OCI-LY7 (cell line): ENCODE measurements at regions not wholly inside any gene's neighbourhood (a gene's known extent, or its start where the extent isn't known, plus 50 kb on each side); places are given as distances from the start of the nearest gene placed in this dataset.

Source experiments
- BruUV-seq: library from RNA; stranded (reverse); fragments of 400-500 nt; replicated peaks from 2 replicates; lab custom pipeline; 2021; lab: Mats Ljungman, UMichigan
- CTCF ChIA-PET: fragments of 300-600 bp; sonication (Branson Sonifier 250); formaldehyde crosslinking; loops from one replicate; lab custom pipeline; 2022; ENCODE audit warnings: antibody characterized with exemption; ENCODE audit not compliant: unreplicated experiment; lab: Charles Lee
- POLR2A ChIA-PET: fragments of 300-600 bp; sonication (Branson Sonifier 250); formaldehyde crosslinking; loops from one replicate; lab custom pipeline; 2022; ENCODE audit warnings: antibody characterized with exemption; lab: Charles Lee
- DNase-seq: peaks from one replicate; pipeline ENCODE4 v3.0.0-alpha.2; 2015; ENCODE audit warnings: low spot score
- H2AFZ ChIP-seq: fragments of 200-600 bp; sonication (generic), shearing (Covaris generic); 2 replicates; pipeline ENCODE4 v1.6.1; 2014; ENCODE audit warnings: mild to moderate bottlenecking, antibody characterized with exemption, low read length, moderate library complexity
- H3K27ac ChIP-seq: fragments of 200-600 bp; sonication (generic); 2 replicates; pipeline ENCODE4 v1.5.1; 2014; ENCODE audit warnings: mixed run types, low read depth, mild to moderate bottlenecking, moderate library complexity, low read length, inconsistent platforms; ENCODE audit not compliant: poor library complexity, severe bottlenecking
- H3K36me3 ChIP-seq: fragments of 200-600 bp; sonication (generic); 2 replicates; pipeline ENCODE4 v1.6.1; 2014; ENCODE audit warnings: mild to moderate bottlenecking, antibody characterized with exemption, low read length, moderate library complexity, mixed read lengths; ENCODE audit not compliant: insufficient read depth
- H3K4me1 ChIP-seq: fragments of 200-600 bp; sonication (generic); 2 replicates; pipeline ENCODE4 v1.5.1; 2014; ENCODE audit warnings: mild to moderate bottlenecking, low read length; ENCODE audit not compliant: insufficient read depth, poor library complexity, severe bottlenecking
- H3K4me2 ChIP-seq: fragments of 200-600 bp; sonication (generic); 2 replicates; pipeline ENCODE4 v1.6.1; 2014; ENCODE audit warnings: mild to moderate bottlenecking, low read length
- H3K4me3 ChIP-seq: fragments of 200-600 bp; sonication (generic); 2 replicates; pipeline ENCODE4 v1.5.1; 2014; ENCODE audit warnings: mild to moderate bottlenecking, low read depth, low read length; ENCODE audit not compliant: poor library complexity, severe bottlenecking
- H3K79me2 ChIP-seq: fragments of 200-600 bp; sonication (generic); 2 replicates; pipeline ENCODE4 v1.6.1; 2016; ENCODE audit warnings: low read depth, mild to moderate bottlenecking, low read length, moderate library complexity, mixed read lengths; ENCODE audit not compliant: insufficient read depth
- H3K9me2 ChIP-seq: fragments of 200-600 bp; sonication (generic); 2 replicates; pipeline ENCODE4 v1.6.1; 2016; ENCODE audit warnings: mild to moderate bottlenecking, low read length, mixed read lengths; ENCODE audit not compliant: insufficient read depth
- H3K9me3 ChIP-seq: fragments of 200-600 bp; sonication (generic); 2 replicates; pipeline ENCODE4 v1.6.1; 2014; ENCODE audit warnings: mild to moderate bottlenecking, mixed run types, low read length, mixed read lengths
- H4K20me1 ChIP-seq: fragments of 200-600 bp; sonication (generic); 2 replicates; pipeline ENCODE4 v1.6.1; 2014; ENCODE audit warnings: mild to moderate bottlenecking, antibody characterized with exemption, low read length, moderate library complexity, mixed read lengths; ENCODE audit not compliant: insufficient read depth
- EZH2phosphoT487 ChIP-seq: fragments of 200-600 bp; sonication (generic); IDR thresholded peaks from 2 replicates; pipeline ENCODE4 v1.6.1; 2018; ENCODE audit warnings: low read depth, borderline replicate concordance, mild to moderate bottlenecking, mixed run types, antibody characterized with exemption, low read length, moderate library complexity, mixed read lengths
- intact Hi-C: fragments of 100-400 bp; cut with micrococcal nuclease; formaldehyde crosslinking; loops from one replicate; pipeline ENCODE4 v1.10.0; 2022; ENCODE audit not compliant: unreplicated experiment
- TF ChIP-seq, protein P1 (sequence below): fragments of 200-600 bp; sonication (generic); conservative IDR thresholded peaks from 2 replicates; pipeline ENCODE4 v1.5.1; 2014; ENCODE audit warnings: mild to moderate bottlenecking, antibody characterized with exemption, low read length, moderate library complexity, mixed read lengths

GRCh38 chr7:130953196-130953595, 219.2 kb upstream of the KLF14 start:
- Histone ChIP-seq H3K36me3 (peaks cover 25% of the 10 kb centered on the region), H3K27ac (no peak overlapping the region), H3K79me2 (peaks cover 2% of the 10 kb centered on the region; the same call in 1 of the 2 replicates), H4K20me1 (no peaks in the 10 kb centered on the region), H3K4me2 (no peak overlapping the region), H3K4me3 (no peak overlapping the region), H3K4me1 (peaks cover 19% of the 10 kb centered on the region), H3K9me2 (no peaks in the 10 kb centered on the region), H3K9me3 (no peaks in the 10 kb centered on the region), H2AFZ (no peak overlapping the region)
- intact Hi-C loops, result no loop called here
- CTCF ChIA-PET, result no interaction called here
- BruUV-seq, result no TSS peak
- POLR2A ChIA-PET, result interaction anchor here (0.6 to 1.1 kb wide), 3 partner anchors 9 to 50 kb away, joined by 3 to 4 read pairs (median 3); no protein-coding TSS in a partner anchor
- no peak for DNase-seq
- TF ChIP-seq, protein P1, sequence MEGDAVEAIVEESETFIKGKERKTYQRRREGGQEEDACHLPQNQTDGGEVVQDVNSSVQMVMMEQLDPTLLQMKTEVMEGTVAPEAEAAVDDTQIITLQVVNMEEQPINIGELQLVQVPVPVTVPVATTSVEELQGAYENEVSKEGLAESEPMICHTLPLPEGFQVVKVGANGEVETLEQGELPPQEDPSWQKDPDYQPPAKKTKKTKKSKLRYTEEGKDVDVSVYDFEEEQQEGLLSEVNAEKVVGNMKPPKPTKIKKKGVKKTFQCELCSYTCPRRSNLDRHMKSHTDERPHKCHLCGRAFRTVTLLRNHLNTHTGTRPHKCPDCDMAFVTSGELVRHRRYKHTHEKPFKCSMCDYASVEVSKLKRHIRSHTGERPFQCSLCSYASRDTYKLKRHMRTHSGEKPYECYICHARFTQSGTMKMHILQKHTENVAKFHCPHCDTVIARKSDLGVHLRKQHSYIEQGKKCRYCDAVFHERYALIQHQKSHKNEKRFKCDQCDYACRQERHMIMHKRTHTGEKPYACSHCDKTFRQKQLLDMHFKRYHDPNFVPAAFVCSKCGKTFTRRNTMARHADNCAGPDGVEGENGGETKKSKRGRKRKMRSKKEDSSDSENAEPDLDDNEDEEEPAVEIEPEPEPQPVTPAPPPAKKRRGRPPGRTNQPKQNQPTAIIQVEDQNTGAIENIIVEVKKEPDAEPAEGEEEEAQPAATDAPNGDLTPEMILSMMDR, result no peak
- no peak for TF ChIP-seq EZH2phosphoT487

GRCh38 chr7:130954918-130955564, 221.0 kb upstream of the KLF14 start:
- POLR2A ChIA-PET, result interaction anchor here (0.6 to 1.0 kb wide), 5 partner anchors 14 to 437 kb away, joined by 3 read pairs; no protein-coding TSS in a partner anchor
- BruUV-seq, result no TSS peak
- H4K20me1 ChIP-seq, result no peaks in the 10 kb centered on the region

More at GRCh38 chr7:130954918-130955564, 221.0 kb upstream of the KLF14 start:
- Histone ChIP-seq H3K79me2 (peaks cover 6% of the 10 kb centered on the region; the same call in 1 of the 2 replicates), H3K27ac (no peak overlapping the region), H2AFZ (no peak overlapping the region), H3K4me3 (no peak overlapping the region), H3K36me3 (peaks cover 35% of the 10 kb centered on the region), H3K4me1 (peaks cover 37% of the 10 kb centered on the region), H3K9me3 (no peaks in the 10 kb centered on the region), H3K4me2 (no peak overlapping the region), H3K9me2 (no peaks in the 10 kb centered on the region)
- TF ChIP-seq, protein P1, result no peak
- intact Hi-C loops, result no loop called here
- CTCF ChIA-PET, result no interaction called here
- DNase-seq, result no peak
